GM12878 (cell line): ENCODE measurements at regions not wholly inside any gene's neighbourhood (a gene's known extent, or its start where the extent isn't known, plus 50 kb on each side); places are given as distances from the start of the nearest gene placed in this dataset.

Experiments used
- BACH1 ChIP-seq: fragments of 450-650 bp; IDR thresholded peaks from 2 replicates; pipeline ENCODE4 v1.6.1; 2017; ENCODE audit warnings: mild to moderate bottlenecking, borderline replicate concordance
- CBX5 ChIP-seq: sonication (generic); IDR thresholded peaks from 2 replicates; pipeline ENCODE4 v1.6.1; 2016; ENCODE audit warnings: low read depth, moderate library complexity, mild to moderate bottlenecking, inconsistent platforms
- CHD1 ChIP-seq: IDR thresholded peaks from 2 replicates; pipeline ENCODE4 v1.6.1; 2012; ENCODE audit warnings: low read depth, low read length, improper control_type of control experiment
- GABPA ChIP-seq: IDR thresholded peaks from 2 replicates; pipeline ENCODE4 v1.6.1; 2014; ENCODE audit warnings: antibody characterized with exemption, low read depth, mild to moderate bottlenecking, inconsistent platforms
- JUND ChIP-seq: IDR thresholded peaks from 2 replicates; pipeline ENCODE4 v1.6.1; 2012; ENCODE audit warnings: low read depth, mild to moderate bottlenecking, low read length, improper control_type of control experiment, moderate library complexity
- MAX ChIP-seq: IDR thresholded peaks from 2 replicates; pipeline ENCODE4 v1.6.1; 2012; ENCODE audit warnings: low read depth, low read length, improper control_type of control experiment
- MEF2A ChIP-seq: IDR thresholded peaks from 2 replicates; pipeline ENCODE4 v1.6.1; 2011; ENCODE audit warnings: low read depth, mild to moderate bottlenecking, low read length, moderate library complexity; ENCODE audit not compliant: insufficient read depth
- MXI1 ChIP-seq: fragments of 150-350 bp; IDR thresholded peaks from 2 replicates; pipeline ENCODE4 v1.6.1; 2011; ENCODE audit warnings: low read depth, mild to moderate bottlenecking, inconsistent platforms, low read length, improper control_type of control experiment
- PKNOX1 ChIP-seq: fragments of 450-650 bp; IDR thresholded peaks from 2 replicates; pipeline ENCODE4 v1.6.1; 2016; ENCODE audit warnings: mild to moderate bottlenecking
- RCOR1 ChIP-seq: conservative IDR thresholded peaks from 2 replicates; pipeline ENCODE4 v1.6.1; 2012; ENCODE audit warnings: low read depth, low read length, improper control_type of control experiment
- TAF1 ChIP-seq: IDR thresholded peaks from 2 replicates; pipeline ENCODE4 v1.6.1; 2011; ENCODE audit warnings: mild to moderate bottlenecking, low read depth, low read length, borderline replicate concordance
- ZSCAN29 ChIP-seq: fragments of 450-650 bp; IDR thresholded peaks from 2 replicates; pipeline ENCODE4 v1.6.1; 2017; ENCODE audit warnings: mild to moderate bottlenecking, moderate library complexity

GRCh38 chr17:72030067-72030899, 90.5 kb upstream of the SOX9 start (continued):
- TF ChIP-seq CHD1 (0 out of 2 replicates have a peak, but pooled peaks have one; percentile 22), MXI1 (peak; percentile 41; the same call in 1 of the 2 replicates), BACH1 (0 out of 2 replicates have a peak, but pooled peaks have one; percentile 29), MEF2A (no peak), MAX (no peak), CBX5 (0 out of 2 replicates have a peak, but pooled peaks have one; percentile 76), RCOR1 (0 out of 2 replicates have a peak, but pooled peaks have one; percentile 14), GABPA (peak; percentile 66), JUND (no peak), ZSCAN29 (no peak), PKNOX1 (peak; percentile 95), TAF1 (no peak; the same call in 1 of the 2 replicates)
